ENCODE measurements at regions not wholly inside any gene's neighbourhood (a gene's known extent, or its start where the extent isn't known, plus 50 kb on each side); places are given as distances from the start of the nearest gene placed in this dataset.
"Not testable (repeated sequence)": the region's sequence is repeated elsewhere in the genome, so short reads cannot be mapped to it uniquely, and the experiment has no call there.

GRCh38 chr10:9038146-9038714 is 983.7 kb downstream of the GATA3 start:
- no peaks in the 10 kb centered on the region for H3K27me3 ChIP-seq (ENCODE audit: control insufficient read depth in 1 of 2, insufficient read depth in 2 of 2, low read length in 2 of 2)
- no peaks in the 10 kb centered on the region for H3K9me3 ChIP-seq (ENCODE audit: control insufficient read depth in 2 of 2, insufficient read depth in 1 of 2, low read depth in 1 of 2, low read length in 1 of 2)
- no peak overlapping the region for H3K27ac ChIP-seq (ENCODE audit: low read depth in 2 of 2, low read length in 1 of 2)
- H3K4me1 ChIP-seq (ENCODE audit: control insufficient read depth in 2 of 2, insufficient read depth in 2 of 2, low read length in 1 of 2) = no peaks in the 10 kb centered on the region
- WGBS, 2 donors = 74 to 77% methylated on average over 4 of the region's 4 CpGs
- H3K36me3 ChIP-seq (ENCODE audit: control insufficient read depth in 2 of 2, insufficient read depth in 2 of 2, low read length in 1 of 2) = no peaks in the 10 kb centered on the region
- H3K4me3 ChIP-seq (ENCODE audit: low read depth in 1 of 2, low read length in 2 of 2) = no peak overlapping the region

- Histone ChIP-seq H3K4me3 (ENCODE audit: low read depth in 1 of 2, low read length in 2 of 2) (no peak overlapping the region), H3K36me3 (ENCODE audit: control insufficient read depth in 2 of 2, insufficient read depth in 2 of 2, low read length in 1 of 2) (no peaks in the 10 kb centered on the region), H3K27ac (ENCODE audit: low read depth in 2 of 2, low read length in 1 of 2) (no peak overlapping the region), H3K27me3 (ENCODE audit: control insufficient read depth in 1 of 2, insufficient read depth in 2 of 2, low read length in 2 of 2) (no peaks in the 10 kb centered on the region), H3K9me3 (ENCODE audit: control insufficient read depth in 2 of 2, insufficient read depth in 1 of 2, low read depth in 1 of 2, low read length in 1 of 2) (no peaks in the 10 kb centered on the region), H3K4me1 (ENCODE audit: control insufficient read depth in 2 of 2, insufficient read depth in 2 of 2, low read length in 1 of 2) (no peaks in the 10 kb centered on the region)
- 63 to 64% methylated on average over 2 of the region's 2 CpGs for WGBS, 2 donors
Measured at GRCh38 chr10:9043466-9043865, 989.0 kb downstream of the GATA3 start.

- H3K9me3 ChIP-seq (ENCODE audit: control insufficient read depth in 2 of 2, insufficient read depth in 1 of 2, low read depth in 1 of 2, low read length in 1 of 2) = no peaks in the 10 kb centered on the region
- H3K27me3 ChIP-seq (ENCODE audit: control insufficient read depth in 1 of 2, insufficient read depth in 2 of 2, low read length in 2 of 2) = no peaks in the 10 kb centered on the region
- no peaks in the 10 kb centered on the region for H3K4me1 ChIP-seq (ENCODE audit: control insufficient read depth in 2 of 2, insufficient read depth in 2 of 2, low read length in 1 of 2)
- no peak overlapping the region for H3K27ac ChIP-seq (ENCODE audit: low read depth in 2 of 2, low read length in 1 of 2)
- H3K36me3 ChIP-seq (ENCODE audit: control insufficient read depth in 2 of 2, insufficient read depth in 2 of 2, low read length in 1 of 2) = no peaks in the 10 kb centered on the region
- no peak overlapping the region for H3K4me3 ChIP-seq (ENCODE audit: low read depth in 1 of 2, low read length in 2 of 2)
Measured at GRCh38 chr10:9045311-9045710, 990.8 kb downstream of the GATA3 start.

GRCh38 chr10:9051328-9051974 is 997.0 kb downstream of the GATA3 start:
- Histone ChIP-seq H3K9me3 (ENCODE audit: control insufficient read depth in 2 of 2, insufficient read depth in 1 of 2, low read depth in 1 of 2, low read length in 1 of 2) (peaks cover under 1 to 2% of the 10 kb centered on the region in 2 donors), H3K4me1 (ENCODE audit: control insufficient read depth in 2 of 2, insufficient read depth in 2 of 2, low read length in 1 of 2) (no peaks in the 10 kb centered on the region), H3K36me3 (ENCODE audit: control insufficient read depth in 2 of 2, insufficient read depth in 2 of 2, low read length in 1 of 2) (no peaks in the 10 kb centered on the region), H3K4me3 (ENCODE audit: low read depth in 1 of 2, low read length in 2 of 2) (no peak overlapping the region), H3K27me3 (ENCODE audit: control insufficient read depth in 1 of 2, insufficient read depth in 2 of 2, low read length in 2 of 2) (no peaks in the 10 kb centered on the region), H3K27ac (ENCODE audit: low read depth in 2 of 2, low read length in 1 of 2) (no peak overlapping the region)

- Histone ChIP-seq H3K4me1 (ENCODE audit: control insufficient read depth in 2 of 2, insufficient read depth in 2 of 2, low read length in 1 of 2) (no peaks in the 10 kb centered on the region), H3K27ac (ENCODE audit: low read depth in 2 of 2, low read length in 1 of 2) (no peak overlapping the region), H3K36me3 (ENCODE audit: control insufficient read depth in 2 of 2, insufficient read depth in 2 of 2, low read length in 1 of 2) (no peaks in the 10 kb centered on the region), H3K4me3 (ENCODE audit: low read depth in 1 of 2, low read length in 2 of 2) (no peak overlapping the region), H3K9me3 (ENCODE audit: control insufficient read depth in 2 of 2, insufficient read depth in 1 of 2, low read depth in 1 of 2, low read length in 1 of 2) (peaks cover 2% of the 10 kb centered on the region in 2 donors), H3K27me3 (ENCODE audit: control insufficient read depth in 1 of 2, insufficient read depth in 2 of 2, low read length in 2 of 2) (no peaks in the 10 kb centered on the region)
- WGBS, 2 donors = 71 to 79% methylated on average over 1 of the region's 1 CpG
Measured at GRCh38 chr10:9052767-9053166, 998.3 kb downstream of the GATA3 start.

- H3K9me3 ChIP-seq (ENCODE audit: control insufficient read depth in 2 of 2, insufficient read depth in 1 of 2, low read depth in 1 of 2, low read length in 1 of 2) = peaks cover 2% of the 10 kb centered on the region in 2 donors
- H3K4me1 ChIP-seq (ENCODE audit: control insufficient read depth in 2 of 2, insufficient read depth in 2 of 2, low read length in 1 of 2) = no peaks in the 10 kb centered on the region
- H3K27me3 ChIP-seq (ENCODE audit: control insufficient read depth in 1 of 2, insufficient read depth in 2 of 2, low read length in 2 of 2) = no peaks in the 10 kb centered on the region
- no peak overlapping the region for H3K4me3 ChIP-seq (ENCODE audit: low read depth in 1 of 2, low read length in 2 of 2)
- H3K36me3 ChIP-seq (ENCODE audit: control insufficient read depth in 2 of 2, insufficient read depth in 2 of 2, low read length in 1 of 2) = no peaks in the 10 kb centered on the region
- H3K27ac ChIP-seq (ENCODE audit: low read depth in 2 of 2, low read length in 1 of 2) = no peak overlapping the region
- WGBS, 2 donors = 92 to 93% methylated on average over 11 of the region's 11 CpGs
Measured at GRCh38 chr10:9056521-9056920, 1002.0 kb downstream of the GATA3 start.

GRCh38 chr10:9057293-9057692 is 1002.8 kb downstream of the GATA3 start:
- H3K9me3 ChIP-seq (ENCODE audit: control insufficient read depth in 2 of 2, insufficient read depth in 1 of 2, low read depth in 1 of 2, low read length in 1 of 2); H3K27me3 ChIP-seq (ENCODE audit: control insufficient read depth in 1 of 2, insufficient read depth in 2 of 2, low read length in 2 of 2); H3K4me3 ChIP-seq (ENCODE audit: low read depth in 1 of 2, low read length in 2 of 2); H3K27ac ChIP-seq (ENCODE audit: low read depth in 2 of 2, low read length in 1 of 2); H3K4me1 ChIP-seq (ENCODE audit: control insufficient read depth in 2 of 2, insufficient read depth in 2 of 2, low read length in 1 of 2); H3K36me3 ChIP-seq (ENCODE audit: control insufficient read depth in 2 of 2, insufficient read depth in 2 of 2, low read length in 1 of 2): not testable (repeated sequence)
- WGBS, 2 donors = 88 to 94% methylated on average over 17 of the region's 17 CpGs

- no peaks in the 10 kb centered on the region for H3K27me3 ChIP-seq (ENCODE audit: control insufficient read depth in 1 of 2, insufficient read depth in 2 of 2, low read length in 2 of 2)
- no peaks in the 10 kb centered on the region for H3K4me1 ChIP-seq (ENCODE audit: control insufficient read depth in 2 of 2, insufficient read depth in 2 of 2, low read length in 1 of 2)
- no peaks in the 10 kb centered on the region for H3K36me3 ChIP-seq (ENCODE audit: control insufficient read depth in 2 of 2, insufficient read depth in 2 of 2, low read length in 1 of 2)
- 5 to 16% methylated on average over 2 of the region's 2 CpGs for WGBS, 2 donors
- H3K9me3 ChIP-seq (ENCODE audit: control insufficient read depth in 2 of 2, insufficient read depth in 1 of 2, low read depth in 1 of 2, low read length in 1 of 2) = peaks cover 0 to 2% of the 10 kb centered on the region in 2 donors
- H3K27ac ChIP-seq (ENCODE audit: low read depth in 2 of 2, low read length in 1 of 2) = no peak overlapping the region
- H3K4me3 ChIP-seq (ENCODE audit: low read depth in 1 of 2, low read length in 2 of 2) = no peak overlapping the region
Measured at GRCh38 chr10:9060314-9060713, 1005.8 kb downstream of the GATA3 start.

- H3K27me3 ChIP-seq (ENCODE audit: control insufficient read depth in 1 of 2, insufficient read depth in 2 of 2, low read length in 2 of 2) = no peaks in the 10 kb centered on the region
- H3K27ac ChIP-seq (ENCODE audit: low read depth in 2 of 2, low read length in 1 of 2) = no peak overlapping the region
- WGBS, 2 donors = 46 to 62% methylated on average over 3 of the region's 3 CpGs
- H3K4me1 ChIP-seq (ENCODE audit: control insufficient read depth in 2 of 2, insufficient read depth in 2 of 2, low read length in 1 of 2) = no peaks in the 10 kb centered on the region
- no peaks in the 10 kb centered on the region for H3K36me3 ChIP-seq (ENCODE audit: control insufficient read depth in 2 of 2, insufficient read depth in 2 of 2, low read length in 1 of 2)
- no peaks in the 10 kb centered on the region for H3K9me3 ChIP-seq (ENCODE audit: control insufficient read depth in 2 of 2, insufficient read depth in 1 of 2, low read depth in 1 of 2, low read length in 1 of 2)
- no peak overlapping the region for H3K4me3 ChIP-seq (ENCODE audit: low read depth in 1 of 2, low read length in 2 of 2)
Measured at GRCh38 chr10:9061871-9062270, 1007.4 kb downstream of the GATA3 start.

GRCh38 chr10:9066152-9066551 is 1011.7 kb downstream of the GATA3 start:
- no peak overlapping the region for H3K27ac ChIP-seq (ENCODE audit: low read depth in 2 of 2, low read length in 1 of 2)
- WGBS, 2 donors = 88 to 90% methylated on average over 3 of the region's 3 CpGs
- no peaks in the 10 kb centered on the region for H3K4me1 ChIP-seq (ENCODE audit: control insufficient read depth in 2 of 2, insufficient read depth in 2 of 2, low read length in 1 of 2)
- no peaks in the 10 kb centered on the region for H3K36me3 ChIP-seq (ENCODE audit: control insufficient read depth in 2 of 2, insufficient read depth in 2 of 2, low read length in 1 of 2)
- H3K27me3 ChIP-seq (ENCODE audit: control insufficient read depth in 1 of 2, insufficient read depth in 2 of 2, low read length in 2 of 2) = no peaks in the 10 kb centered on the region
- no peaks in the 10 kb centered on the region for H3K9me3 ChIP-seq (ENCODE audit: control insufficient read depth in 2 of 2, insufficient read depth in 1 of 2, low read depth in 1 of 2, low read length in 1 of 2)
- no peak overlapping the region for H3K4me3 ChIP-seq (ENCODE audit: low read depth in 1 of 2, low read length in 2 of 2)

Measured in esophagus (tissue), 2 donors.